Transverse colon (tissue), 4 donors: ENCODE measurements at regions not wholly inside any gene's neighbourhood (a gene's known extent, or its start where the extent isn't known, plus 50 kb on each side); places are given as distances from the start of the nearest gene placed in this dataset.
A peak's percentile ranks its signal among the peaks of the same experiment; 100 is the strongest.

Source experiments
- DNase-seq: peaks from one replicate; pipeline ENCODE4 v3.0.0-alpha.2; 2019
- H3K27ac ChIP-seq, 4 donors: fragments of 200-600 bp; sonication (generic); 2 replicates each; pipeline ENCODE4 v1.5.1; 2016 to 2018; ENCODE audit warnings: inconsistent platforms in 4 of 4
- H3K27me3 ChIP-seq: fragments of 200-600 bp; sonication (generic); 2 replicates; pipeline ENCODE4 v1.5.1; 2017; ENCODE audit warnings: inconsistent platforms
- H3K36me3 ChIP-seq, 4 donors: fragments of 200-600 bp; sonication (generic); 2 replicates each; pipeline ENCODE4 v1.5.1; 2017 to 2019; ENCODE audit warnings: inconsistent platforms in 4 of 4
- H3K4me1 ChIP-seq, 4 donors: fragments of 200-600 bp; sonication (generic); 2 replicates each; pipeline ENCODE4 v1.5.1; 2017 to 2020; ENCODE audit warnings: inconsistent platforms in 4 of 4
- H3K4me3 ChIP-seq, 4 donors: fragments of 200-600 bp; sonication (generic); 1 replicate in 1 of 4; 2 replicates in 3 of 4; pipeline versions ENCODE4 v1.5.1 to v1.6.1; 2017 to 2019; ENCODE audit warnings: inconsistent platforms in 4 of 4
- H3K9me3 ChIP-seq, 2 donors: fragments of 200-600 bp; sonication (generic); 2 replicates each; pipeline ENCODE4 v1.5.1; 2017 to 2019; ENCODE audit warnings: inconsistent platforms in 2 of 2
- CTCF ChIP-seq, 5 experiments: fragments of 200-600 bp in 3 of 5; fragments of 450-650 bp in 2 of 5; sonication (generic) in 3 of 5; IDR thresholded peaks; 1 replicate in 2 of 5; 2 replicates in 3 of 5; pipeline ENCODE4 v1.5.1; 2016 to 2017; ENCODE audit warnings: antibody characterized with exemption in 5 of 5, inconsistent platforms in 3 of 5, mild to moderate bottlenecking in 2 of 5, moderate library complexity in 1 of 5
- EP300 ChIP-seq: sonication (generic); formaldehyde crosslinking; IDR thresholded peaks from one replicate; pipeline ENCODE4 v1.6.1; 2017; ENCODE audit warnings: antibody characterized with exemption, low read depth
- POLR2A ChIP-seq: fragments of 450-650 bp; IDR thresholded peaks from one replicate; pipeline ENCODE4 v1.6.1; 2016; ENCODE audit warnings: antibody characterized with exemption, mild to moderate bottlenecking, moderate library complexity
- POLR2AphosphoS5 ChIP-seq, 3 donors: sonication (generic); formaldehyde crosslinking; IDR thresholded peaks; one replicate each; pipeline ENCODE4 v1.6.1; 2016; ENCODE audit warnings: antibody characterized with exemption in 3 of 3
- WGBS, 2 donors: methylation state at CpG; one replicate each; pipeline ENCODE4 v1.1.5; 2018; ENCODE audit warnings: low coverage in 1 of 2; 5-methylcytosine and 5-hydroxymethylcytosine counted together
- in situ Hi-C, 4 donors: fragments of 200-750 bp; cut with MboI; loops; one replicate each; pipeline versions ENCODE4 v1.15.0 to v1.15.1; 2017; ENCODE audit warnings: low sequenced_read_pairs in 3 of 4, low pct_ligation_motif_present in 1 of 4, low pct_unique_long_range_greater_than_20kb in 1 of 4
- intact Hi-C: fragments of 100-400 bp; cut with DNase I; formaldehyde crosslinking; loops from one replicate; pipeline ENCODE4 v1.15.1; 2023; ENCODE audit warnings: low total_unique reads

- H3K4me1 ChIP-seq: peaks cover 0 to 8% (median 3%) of the 10 kb centered on the region in 4 donors
- no peak overlapping the region for H3K4me3 ChIP-seq
- in situ Hi-C loops: no loop called here
- no peak overlapping the region for H3K27ac ChIP-seq
- H3K9me3 ChIP-seq: no peaks in the 10 kb centered on the region
- no peak for DNase-seq
- no peaks in the 10 kb centered on the region for H3K27me3 ChIP-seq
- no peaks in the 10 kb centered on the region for H3K36me3 ChIP-seq
- TF ChIP-seq POLR2A (no peak), CTCF (IDR thresholded peaks at IDR 0.05) (no peak), EP300 (no peak), POLR2AphosphoS5 (IDR thresholded peaks at IDR 0.05) (no peak)
- intact Hi-C loops: no loop called here
- 44 to 67% methylated on average over 1 to 3 of the region's 3 CpGs for WGBS, 2 donors
These were observed 422.0 kb downstream of the PLK2 start for GRCh38 chr5:58037899-58038298.

- no peaks in the 10 kb centered on the region for H3K27me3 ChIP-seq
- H3K4me3 ChIP-seq: no peak overlapping the region
- no peak overlapping the region for H3K27ac ChIP-seq
- no peaks in the 10 kb centered on the region for H3K36me3 ChIP-seq
- intact Hi-C loops (no loop called here), in situ Hi-C loops (no loop called here)
- no peaks in the 10 kb centered on the region for H3K4me1 ChIP-seq
- TF ChIP-seq POLR2AphosphoS5 (IDR thresholded peaks at IDR 0.05) (no peak), POLR2A (no peak), CTCF (IDR thresholded peaks at IDR 0.05) (no peak), EP300 (no peak)
- no peak for DNase-seq
- 83 to 93% methylated on average over 1 of the region's 1 CpG for WGBS, 2 donors
- no peaks in the 10 kb centered on the region for H3K9me3 ChIP-seq
These were observed 434.1 kb downstream of the PLK2 start for GRCh38 chr5:58025809-58026208.

DNA sequence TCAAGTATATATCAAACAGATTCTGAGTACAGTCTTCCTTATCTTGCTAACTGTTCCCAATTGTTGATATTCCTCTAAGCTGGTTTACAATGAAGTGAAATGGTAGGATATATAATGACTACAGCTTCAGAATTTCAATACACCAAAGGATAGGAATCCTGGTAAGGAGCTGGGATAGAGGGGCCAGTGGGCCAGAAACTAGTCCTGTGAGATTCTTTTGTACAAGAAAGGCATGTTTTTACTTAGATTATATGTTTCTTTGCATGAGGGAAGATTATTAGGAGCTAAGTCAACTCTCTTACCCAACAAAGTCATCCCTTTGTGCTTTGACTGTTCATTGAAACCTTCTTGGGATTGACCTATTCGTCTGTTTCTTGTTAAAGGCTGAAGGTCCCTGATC is 435.7 kb downstream of the PLK2 start:
- intact Hi-C loops (no loop called here), in situ Hi-C loops (no loop called here)
- no peaks in the 10 kb centered on the region for H3K27me3 ChIP-seq
- H3K27ac ChIP-seq: no peak overlapping the region
- H3K9me3 ChIP-seq: no peaks in the 10 kb centered on the region
- H3K4me1 ChIP-seq: no peaks in the 10 kb centered on the region
- TF ChIP-seq CTCF (IDR thresholded peaks at IDR 0.05) (no peak), EP300 (no peak), POLR2A (no peak), POLR2AphosphoS5 (IDR thresholded peaks at IDR 0.05) (no peak)
- DNase-seq: no peak
- WGBS, 2 donors: 0 to 56% methylated on average over 1 of the region's 1 CpG
- no peak overlapping the region for H3K4me3 ChIP-seq
- H3K36me3 ChIP-seq: no peaks in the 10 kb centered on the region

- H3K27ac ChIP-seq: peak overlapping the region in 1 of 4 donors; percentile 28
- H3K36me3 ChIP-seq: no peaks in the 10 kb centered on the region
These were observed 437.8 kb downstream of the PLK2 start for GRCh38 chr5:58022055-58022454.

GRCh38 chr5:58021466-58021865 is 438.4 kb downstream of the PLK2 start:
- no peak for DNase-seq
- TF ChIP-seq POLR2A: no peak
- TF ChIP-seq EP300: no peak
- TF ChIP-seq CTCF (IDR thresholded peaks at IDR 0.05): no peak
- TF ChIP-seq POLR2AphosphoS5 (IDR thresholded peaks at IDR 0.05): no peak
- Histone ChIP-seq H3K36me3 (no peaks in the 10 kb centered on the region), H3K4me3 (no peak overlapping the region), H3K9me3 (no peaks in the 10 kb centered on the region), H3K27ac (peak overlapping the region in 1 of 4 donors; percentile 28), H3K4me1 (no peaks in the 10 kb centered on the region), H3K27me3 (no peaks in the 10 kb centered on the region)
- WGBS, 2 donors: 58 to 77% methylated on average over 3 of the region's 3 CpGs
- intact Hi-C loops: no loop called here
- in situ Hi-C loops: no loop called here

More at GRCh38 chr5:58022055-58022454, 437.8 kb downstream of the PLK2 start:
- in situ Hi-C loops (no loop called here), intact Hi-C loops (no loop called here)
- no peak for DNase-seq
- Histone ChIP-seq H3K4me3 (no peak overlapping the region), H3K9me3 (no peaks in the 10 kb centered on the region), H3K4me1 (no peaks in the 10 kb centered on the region), H3K27me3 (no peaks in the 10 kb centered on the region)
- WGBS, 2 donors: 77 to 86% methylated on average over 1 to 2 of the region's 2 CpGs
- no peak for TF ChIP-seq POLR2A
